PC-3 (cell line): ENCODE measurements at regions not wholly inside any gene's neighbourhood (a gene's known extent, or its start where the extent isn't known, plus 50 kb on each side); places are given as distances from the start of the nearest gene placed in this dataset.

Experiments
- CTCF ChIP-seq: fragments of 300-600 bp; sonication (generic); conservative IDR thresholded peaks from 2 replicates; pipeline ENCODE4 v1.5.1; 2017; ENCODE audit warnings: antibody characterized with exemption, low read depth, mild to moderate bottlenecking, low read length
- EZH2phosphoT487 ChIP-seq: fragments of 300-600 bp; sonication (generic); IDR thresholded peaks from 2 replicates; pipeline ENCODE4 v1.6.1; 2018; ENCODE audit warnings: mild to moderate bottlenecking, antibody characterized with exemption, low read length, borderline replicate concordance

GRCh38 chr3:15959434-15959811 is 161.6 kb upstream of the ANKRD28 start:
- TF ChIP-seq CTCF (no peak), EZH2phosphoT487 (no peak)
